Spleen (tissue), 7 donors: ENCODE measurements at regions not wholly inside any gene's neighbourhood (a gene's known extent, or its start where the extent isn't known, plus 50 kb on each side); places are given as distances from the start of the nearest gene placed in this dataset.

Source experiments
- POLR2A ChIP-seq, 3 donors: fragments of 450-650 bp; IDR thresholded peaks; one replicate each; pipeline ENCODE4 v1.5.1; 2017; ENCODE audit warnings: antibody characterized with exemption in 3 of 3, mild to moderate bottlenecking in 1 of 3
- TF ChIP-seq, protein P1 (sequence below), 11 experiments: fragments of 200-600 bp in 7 of 11; fragments of 450-650 bp in 4 of 11; sonication (generic) in 4 of 11; IDR thresholded peaks in 8 of 11; conservative IDR thresholded peaks in 3 of 11; 1 replicate in 7 of 11; 2 replicates in 4 of 11; pipeline versions ENCODE4 v1.4.0 to v1.8.0; 2016 to 2021; ENCODE audit warnings: antibody characterized with exemption in 11 of 11, inconsistent platforms in 4 of 11, mild to moderate bottlenecking in 1 of 11
- donor health status: DM: no; HTN: no; CAD: no; lungs with moderate emphysema.
- donor health status: DM: no; HTN: no; CAD: no.
- donor health status: DM: no; HTN: no; CAD: no.

GRCh38 chr4:27276307-27277073 is 415.8 kb downstream of the STIM2 start:
- TF ChIP-seq POLR2A (IDR thresholded peaks at IDR 0.05): no peak
- TF ChIP-seq, protein P1, sequence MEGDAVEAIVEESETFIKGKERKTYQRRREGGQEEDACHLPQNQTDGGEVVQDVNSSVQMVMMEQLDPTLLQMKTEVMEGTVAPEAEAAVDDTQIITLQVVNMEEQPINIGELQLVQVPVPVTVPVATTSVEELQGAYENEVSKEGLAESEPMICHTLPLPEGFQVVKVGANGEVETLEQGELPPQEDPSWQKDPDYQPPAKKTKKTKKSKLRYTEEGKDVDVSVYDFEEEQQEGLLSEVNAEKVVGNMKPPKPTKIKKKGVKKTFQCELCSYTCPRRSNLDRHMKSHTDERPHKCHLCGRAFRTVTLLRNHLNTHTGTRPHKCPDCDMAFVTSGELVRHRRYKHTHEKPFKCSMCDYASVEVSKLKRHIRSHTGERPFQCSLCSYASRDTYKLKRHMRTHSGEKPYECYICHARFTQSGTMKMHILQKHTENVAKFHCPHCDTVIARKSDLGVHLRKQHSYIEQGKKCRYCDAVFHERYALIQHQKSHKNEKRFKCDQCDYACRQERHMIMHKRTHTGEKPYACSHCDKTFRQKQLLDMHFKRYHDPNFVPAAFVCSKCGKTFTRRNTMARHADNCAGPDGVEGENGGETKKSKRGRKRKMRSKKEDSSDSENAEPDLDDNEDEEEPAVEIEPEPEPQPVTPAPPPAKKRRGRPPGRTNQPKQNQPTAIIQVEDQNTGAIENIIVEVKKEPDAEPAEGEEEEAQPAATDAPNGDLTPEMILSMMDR (IDR thresholded peaks at IDR 0.05 in 8 of 11, conservative IDR thresholded peaks at IDR 0.05 in 3 of 11): no peak
